ENCODE measurements at regions not wholly inside any gene's neighbourhood (a gene's known extent, or its start where the extent isn't known, plus 50 kb on each side); places are given as distances from the start of the nearest gene placed in this dataset.

- no peaks in the 10 kb centered on the region for H3K27me3 ChIP-seq (ENCODE audit: control insufficient read depth in 4 of 4, insufficient read depth in 4 of 4, low read length in 3 of 4)
These were observed 175.4 kb downstream of the SEC14L1 start for GRCh38 chr17:77316191-77316641.

More at GRCh38 chr17:77316191-77316641, 175.4 kb downstream of the SEC14L1 start:
- H3K36me3 ChIP-seq (ENCODE audit: control insufficient read depth in 4 of 4, insufficient read depth in 3 of 4, low read depth in 1 of 4, low read length in 3 of 4) = peaks cover 0 to 6% (median 3%) of the 10 kb centered on the region in 4 donors
- DNase-seq (ENCODE audit: low spot score) = peak; percentile 54
- H3K9me3 ChIP-seq (ENCODE audit: control insufficient read depth in 4 of 4, low read length in 3 of 4) = no peaks in the 10 kb centered on the region
- peaks cover 26 to 61% (median 51%) of the 10 kb centered on the region in 4 donors for H3K4me1 ChIP-seq (ENCODE audit: control insufficient read depth in 4 of 4, insufficient read depth in 4 of 4, low read length in 3 of 4)
- peak overlapping the region; percentile 18 to 71 for H3K9ac ChIP-seq (ENCODE audit: low read depth in 1 of 2, low read length in 2 of 2)
- 31% methylated on average over 14 of the region's 14 CpGs for WGBS
- TF ChIP-seq, protein P1, sequence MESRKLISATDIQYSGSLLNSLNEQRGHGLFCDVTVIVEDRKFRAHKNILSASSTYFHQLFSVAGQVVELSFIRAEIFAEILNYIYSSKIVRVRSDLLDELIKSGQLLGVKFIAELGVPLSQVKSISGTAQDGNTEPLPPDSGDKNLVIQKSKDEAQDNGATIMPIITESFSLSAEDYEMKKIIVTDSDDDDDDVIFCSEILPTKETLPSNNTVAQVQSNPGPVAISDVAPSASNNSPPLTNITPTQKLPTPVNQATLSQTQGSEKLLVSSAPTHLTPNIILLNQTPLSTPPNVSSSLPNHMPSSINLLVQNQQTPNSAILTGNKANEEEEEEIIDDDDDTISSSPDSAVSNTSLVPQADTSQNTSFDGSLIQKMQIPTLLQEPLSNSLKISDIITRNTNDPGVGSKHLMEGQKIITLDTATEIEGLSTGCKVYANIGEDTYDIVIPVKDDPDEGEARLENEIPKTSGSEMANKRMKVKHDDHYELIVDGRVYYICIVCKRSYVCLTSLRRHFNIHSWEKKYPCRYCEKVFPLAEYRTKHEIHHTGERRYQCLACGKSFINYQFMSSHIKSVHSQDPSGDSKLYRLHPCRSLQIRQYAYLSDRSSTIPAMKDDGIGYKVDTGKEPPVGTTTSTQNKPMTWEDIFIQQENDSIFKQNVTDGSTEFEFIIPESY (IDR thresholded peaks at IDR 0.05) = peak; percentile 50
- peak; percentile 42 for TF ChIP-seq YY1 (IDR thresholded peaks at IDR 0.05)
- peak; percentile 16 for TF ChIP-seq HNF4G (IDR thresholded peaks at IDR 0.05)
- no peak for TF ChIP-seq TAF1 (conservative IDR thresholded peaks at IDR 0.05)
- no peak for TF ChIP-seq GABPA (IDR thresholded peaks at IDR 0.05 in 1 of 2, conservative IDR thresholded peaks at IDR 0.05 in 1 of 2)
- TF ChIP-seq SP1 (IDR thresholded peaks at IDR 0.05) = peak; percentile 86
- peak; percentile 37 to 63 for TF ChIP-seq RAD21 (IDR thresholded peaks at IDR 0.05)
- TF ChIP-seq, protein P2, sequence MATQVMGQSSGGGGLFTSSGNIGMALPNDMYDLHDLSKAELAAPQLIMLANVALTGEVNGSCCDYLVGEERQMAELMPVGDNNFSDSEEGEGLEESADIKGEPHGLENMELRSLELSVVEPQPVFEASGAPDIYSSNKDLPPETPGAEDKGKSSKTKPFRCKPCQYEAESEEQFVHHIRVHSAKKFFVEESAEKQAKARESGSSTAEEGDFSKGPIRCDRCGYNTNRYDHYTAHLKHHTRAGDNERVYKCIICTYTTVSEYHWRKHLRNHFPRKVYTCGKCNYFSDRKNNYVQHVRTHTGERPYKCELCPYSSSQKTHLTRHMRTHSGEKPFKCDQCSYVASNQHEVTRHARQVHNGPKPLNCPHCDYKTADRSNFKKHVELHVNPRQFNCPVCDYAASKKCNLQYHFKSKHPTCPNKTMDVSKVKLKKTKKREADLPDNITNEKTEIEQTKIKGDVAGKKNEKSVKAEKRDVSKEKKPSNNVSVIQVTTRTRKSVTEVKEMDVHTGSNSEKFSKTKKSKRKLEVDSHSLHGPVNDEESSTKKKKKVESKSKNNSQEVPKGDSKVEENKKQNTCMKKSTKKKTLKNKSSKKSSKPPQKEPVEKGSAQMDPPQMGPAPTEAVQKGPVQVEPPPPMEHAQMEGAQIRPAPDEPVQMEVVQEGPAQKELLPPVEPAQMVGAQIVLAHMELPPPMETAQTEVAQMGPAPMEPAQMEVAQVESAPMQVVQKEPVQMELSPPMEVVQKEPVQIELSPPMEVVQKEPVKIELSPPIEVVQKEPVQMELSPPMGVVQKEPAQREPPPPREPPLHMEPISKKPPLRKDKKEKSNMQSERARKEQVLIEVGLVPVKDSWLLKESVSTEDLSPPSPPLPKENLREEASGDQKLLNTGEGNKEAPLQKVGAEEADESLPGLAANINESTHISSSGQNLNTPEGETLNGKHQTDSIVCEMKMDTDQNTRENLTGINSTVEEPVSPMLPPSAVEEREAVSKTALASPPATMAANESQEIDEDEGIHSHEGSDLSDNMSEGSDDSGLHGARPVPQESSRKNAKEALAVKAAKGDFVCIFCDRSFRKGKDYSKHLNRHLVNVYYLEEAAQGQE (IDR thresholded peaks at IDR 0.05) = peak; percentile 36
- TF ChIP-seq, protein P3, sequence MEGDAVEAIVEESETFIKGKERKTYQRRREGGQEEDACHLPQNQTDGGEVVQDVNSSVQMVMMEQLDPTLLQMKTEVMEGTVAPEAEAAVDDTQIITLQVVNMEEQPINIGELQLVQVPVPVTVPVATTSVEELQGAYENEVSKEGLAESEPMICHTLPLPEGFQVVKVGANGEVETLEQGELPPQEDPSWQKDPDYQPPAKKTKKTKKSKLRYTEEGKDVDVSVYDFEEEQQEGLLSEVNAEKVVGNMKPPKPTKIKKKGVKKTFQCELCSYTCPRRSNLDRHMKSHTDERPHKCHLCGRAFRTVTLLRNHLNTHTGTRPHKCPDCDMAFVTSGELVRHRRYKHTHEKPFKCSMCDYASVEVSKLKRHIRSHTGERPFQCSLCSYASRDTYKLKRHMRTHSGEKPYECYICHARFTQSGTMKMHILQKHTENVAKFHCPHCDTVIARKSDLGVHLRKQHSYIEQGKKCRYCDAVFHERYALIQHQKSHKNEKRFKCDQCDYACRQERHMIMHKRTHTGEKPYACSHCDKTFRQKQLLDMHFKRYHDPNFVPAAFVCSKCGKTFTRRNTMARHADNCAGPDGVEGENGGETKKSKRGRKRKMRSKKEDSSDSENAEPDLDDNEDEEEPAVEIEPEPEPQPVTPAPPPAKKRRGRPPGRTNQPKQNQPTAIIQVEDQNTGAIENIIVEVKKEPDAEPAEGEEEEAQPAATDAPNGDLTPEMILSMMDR (IDR thresholded peaks at IDR 0.05; ENCODE audit: low read depth, low read length, missing input control) = no peak
- TF ChIP-seq FOXA2 (IDR thresholded peaks at IDR 0.05) = no peak
- peak; percentile 46 to 66 for TF ChIP-seq JUND (IDR thresholded peaks at IDR 0.05)
- TF ChIP-seq HNF4A (conservative IDR thresholded peaks at IDR 0.05) = peak; percentile 71 to 78
- TF ChIP-seq FOXA1 (IDR thresholded peaks at IDR 0.05) = no peak
- no peak for TF ChIP-seq EGR1 (IDR thresholded peaks at IDR 0.05; ENCODE audit: low read depth in 2 of 2)
- no peak for TF ChIP-seq NR2F2 (IDR thresholded peaks at IDR 0.05)
- peak; percentile 96 for TF ChIP-seq RXRA (IDR thresholded peaks at IDR 0.05)
- TF ChIP-seq, protein P4, sequence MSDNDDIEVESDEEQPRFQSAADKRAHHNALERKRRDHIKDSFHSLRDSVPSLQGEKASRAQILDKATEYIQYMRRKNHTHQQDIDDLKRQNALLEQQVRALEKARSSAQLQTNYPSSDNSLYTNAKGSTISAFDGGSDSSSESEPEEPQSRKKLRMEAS (IDR thresholded peaks at IDR 0.05) = peak; percentile 67
- TF ChIP-seq, protein P5, sequence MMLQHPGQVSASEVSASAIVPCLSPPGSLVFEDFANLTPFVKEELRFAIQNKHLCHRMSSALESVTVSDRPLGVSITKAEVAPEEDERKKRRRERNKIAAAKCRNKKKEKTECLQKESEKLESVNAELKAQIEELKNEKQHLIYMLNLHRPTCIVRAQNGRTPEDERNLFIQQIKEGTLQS (IDR thresholded peaks at IDR 0.05) = peak; percentile 57
- H3K27ac ChIP-seq (ENCODE audit: low read depth in 1 of 2, low read length in 2 of 2) = peak overlapping the region; percentile 90 to 93
- H3K4me3 ChIP-seq (ENCODE audit: low read depth in 1 of 3, low read length in 3 of 3) = no peak overlapping the region

All from liver (tissue), 8 donors.